Cardiac fibroblast (primary cell): ENCODE measurements at regions not wholly inside any gene's neighbourhood (a gene's known extent, or its start where the extent isn't known, plus 50 kb on each side); places are given as distances from the start of the nearest gene placed in this dataset.

Experiments used
- DNase-seq, 2 donors: peaks; one replicate each; pipeline versions ENCODE4 v3.0.0 to v3.0.0-alpha.2; 2010; ENCODE audit warnings: low read depth in 2 of 2
- H3K4me3 ChIP-seq, 2 donors: replicated peaks in 1 of 2; 1 replicate in 1 of 2; 2 replicates in 1 of 2; pipeline ENCODE4 v1.5.1; 2011; ENCODE audit warnings: low read depth in 2 of 2, low read length in 2 of 2, mild to moderate bottlenecking in 2 of 2, moderate library complexity in 1 of 2
- CTCF ChIP-seq: IDR thresholded peaks from one replicate; pipeline ENCODE4 v1.5.1; 2011; ENCODE audit warnings: low read depth, mild to moderate bottlenecking, low read length, inconsistent platforms

GRCh38 chr16:54685682-54686081 is 245.0 kb upstream of the IRX5 start:
- H3K4me3 ChIP-seq: no peak overlapping the region
- no peak for DNase-seq
- TF ChIP-seq CTCF: no peak

GRCh38 chr16:54679531-54679930 is 251.1 kb upstream of the IRX5 start:
- TF ChIP-seq CTCF: no peak
- DNase-seq: no peak
- no peak overlapping the region for H3K4me3 ChIP-seq

GRCh38 chr16:54677308-54677950 is 253.2 kb upstream of the IRX5 start:
- no peak for DNase-seq
- TF ChIP-seq CTCF: no peak
- H3K4me3 ChIP-seq: no peak overlapping the region

GRCh38 chr16:54673313-54673712 is 257.4 kb upstream of the IRX5 start:
- TF ChIP-seq CTCF: no peak
- H3K4me3 ChIP-seq: no peak overlapping the region
- DNase-seq: no peak

GRCh38 chr16:54672500-54672899 is 258.2 kb upstream of the IRX5 start:
- no peak for TF ChIP-seq CTCF
- no peak for DNase-seq

GRCh38 chr16:54657709-54658102 is 273.0 kb upstream of the IRX5 start:
- H3K4me3 ChIP-seq: no peak overlapping the region
- TF ChIP-seq CTCF: no peak
- DNase-seq: no peak

More at GRCh38 chr16:54672500-54672899, 258.2 kb upstream of the IRX5 start:
- H3K4me3 ChIP-seq: no peak overlapping the region
